Colonic mucosa (tissue), 4 donors: ENCODE measurements at regions not wholly inside any gene's neighbourhood (a gene's known extent, or its start where the extent isn't known, plus 50 kb on each side); places are given as distances from the start of the nearest gene placed in this dataset.

Experiments
- DNase-seq: peaks from one replicate; pipeline ENCODE4 v3.0.0-alpha.2; 2020
- H3K27ac ChIP-seq: fragments of 200-600 bp; one replicate; pipeline ENCODE4 v1.8.0; 2021
- H3K27me3 ChIP-seq: fragments of 200-600 bp; one replicate; pipeline ENCODE4 v1.8.0; 2021
- H3K36me3 ChIP-seq: fragments of 200-600 bp; one replicate; pipeline ENCODE4 v1.8.0; 2021
- H3K4me1 ChIP-seq: fragments of 200-600 bp; one replicate; pipeline ENCODE4 v1.8.0; 2021; ENCODE audit warnings: mild to moderate bottlenecking
- H3K4me3 ChIP-seq: fragments of 200-600 bp; one replicate; pipeline ENCODE4 v1.8.0; 2021
- H3K9ac ChIP-seq, 2 donors: one replicate each; pipeline ENCODE4 v1.7.0; 2013; ENCODE audit warnings: control low read depth in 2 of 2, low read depth in 2 of 2, low read length in 2 of 2
- H3K9me3 ChIP-seq: fragments of 200-600 bp; one replicate; pipeline ENCODE4 v1.8.0; 2021
- intact Hi-C: fragments of 100-400 bp; cut with DNase I; formaldehyde crosslinking; loops from one replicate; pipeline ENCODE4 v1.14.1; 2022
- TF ChIP-seq, protein P1 (sequence below): fragments of 200-600 bp; IDR thresholded peaks from one replicate; pipeline ENCODE4 v1.8.0; 2022; ENCODE audit warnings: antibody characterized with exemption, mild to moderate bottlenecking
- donor health status: healthy.
- donor health status: DM: no; HTN: no; CAD: no.
- donor health status: DM: no; HTN: no; CAD: no.

DNA sequence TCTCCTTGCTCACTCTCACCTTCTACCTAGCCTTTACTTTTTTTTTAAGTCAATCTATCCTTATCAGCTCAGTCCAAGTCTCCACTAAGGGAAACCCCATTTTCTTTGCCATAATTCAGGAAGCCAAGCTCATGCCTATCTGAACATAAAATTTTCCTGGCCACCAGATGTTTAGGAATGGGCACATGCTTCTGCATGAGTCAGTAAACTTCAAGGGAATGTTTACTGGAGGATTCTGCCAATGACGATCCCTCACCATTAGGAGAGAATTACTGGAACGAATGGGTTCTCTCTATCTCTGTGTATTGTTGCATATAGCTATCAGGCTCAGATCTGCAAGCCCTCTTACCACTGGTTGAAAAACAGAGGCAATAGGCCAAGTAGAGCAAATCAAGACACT, 731.7 kb upstream of the ZNF804A start:
- Histone ChIP-seq H3K27ac (no peak overlapping the region), H3K4me1 (no peaks in the 10 kb centered on the region), H3K27me3 (no peaks in the 10 kb centered on the region), H3K9ac (no peak overlapping the region), H3K4me3 (no peak overlapping the region), H3K9me3 (no peaks in the 10 kb centered on the region), H3K36me3 (no peaks in the 10 kb centered on the region)
- no peak for DNase-seq
- intact Hi-C loops: no loop called here
- TF ChIP-seq, protein P1, sequence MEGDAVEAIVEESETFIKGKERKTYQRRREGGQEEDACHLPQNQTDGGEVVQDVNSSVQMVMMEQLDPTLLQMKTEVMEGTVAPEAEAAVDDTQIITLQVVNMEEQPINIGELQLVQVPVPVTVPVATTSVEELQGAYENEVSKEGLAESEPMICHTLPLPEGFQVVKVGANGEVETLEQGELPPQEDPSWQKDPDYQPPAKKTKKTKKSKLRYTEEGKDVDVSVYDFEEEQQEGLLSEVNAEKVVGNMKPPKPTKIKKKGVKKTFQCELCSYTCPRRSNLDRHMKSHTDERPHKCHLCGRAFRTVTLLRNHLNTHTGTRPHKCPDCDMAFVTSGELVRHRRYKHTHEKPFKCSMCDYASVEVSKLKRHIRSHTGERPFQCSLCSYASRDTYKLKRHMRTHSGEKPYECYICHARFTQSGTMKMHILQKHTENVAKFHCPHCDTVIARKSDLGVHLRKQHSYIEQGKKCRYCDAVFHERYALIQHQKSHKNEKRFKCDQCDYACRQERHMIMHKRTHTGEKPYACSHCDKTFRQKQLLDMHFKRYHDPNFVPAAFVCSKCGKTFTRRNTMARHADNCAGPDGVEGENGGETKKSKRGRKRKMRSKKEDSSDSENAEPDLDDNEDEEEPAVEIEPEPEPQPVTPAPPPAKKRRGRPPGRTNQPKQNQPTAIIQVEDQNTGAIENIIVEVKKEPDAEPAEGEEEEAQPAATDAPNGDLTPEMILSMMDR: no peak

DNA sequence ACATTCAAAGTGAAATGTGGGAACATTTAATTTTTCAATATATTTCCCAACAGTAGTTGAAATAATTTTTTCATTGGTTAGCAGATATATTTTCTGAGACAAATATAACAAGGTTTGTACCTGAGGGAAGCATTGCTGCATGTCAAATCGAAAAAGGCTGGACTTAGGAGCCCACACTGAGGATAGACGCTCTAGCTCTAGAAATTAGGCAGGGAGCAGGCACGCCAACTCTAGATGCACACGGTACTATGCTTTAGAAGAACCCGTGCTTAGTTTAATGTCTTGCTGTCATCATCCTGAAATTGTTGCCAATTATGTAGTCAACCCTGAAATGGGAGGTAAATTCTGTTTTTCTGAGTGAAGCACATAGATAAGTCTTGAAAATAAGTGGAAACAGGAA, 731.1 kb upstream of the ZNF804A start:
- no peaks in the 10 kb centered on the region for H3K27me3 ChIP-seq
- TF ChIP-seq, protein P1: no peak

DNA sequence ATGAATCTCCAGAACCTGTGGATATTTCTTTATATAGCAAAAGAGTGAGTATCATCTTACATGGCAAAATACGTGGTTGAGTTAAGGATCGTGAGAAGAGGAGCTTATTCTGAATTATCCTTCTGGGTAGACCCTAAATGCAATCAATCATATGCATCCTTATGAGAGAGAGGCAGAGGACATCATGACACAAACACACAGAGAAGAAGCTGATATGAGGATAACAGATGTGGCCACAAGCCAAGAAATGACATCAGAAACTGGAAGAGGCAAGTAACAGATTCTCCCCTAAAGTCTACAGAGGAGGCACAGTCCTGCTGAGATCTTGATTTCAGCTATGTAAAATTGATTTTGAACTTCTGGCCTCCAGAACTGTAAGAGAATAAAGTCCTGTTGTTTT, 730.2 kb upstream of the ZNF804A start:
- Histone ChIP-seq H3K4me3 (no peak overlapping the region), H3K27me3 (no peaks in the 10 kb centered on the region), H3K9ac (no peak overlapping the region), H3K9me3 (no peaks in the 10 kb centered on the region), H3K4me1 (no peaks in the 10 kb centered on the region), H3K27ac (no peak overlapping the region), H3K36me3 (no peaks in the 10 kb centered on the region)
- intact Hi-C loops: no loop called here
- TF ChIP-seq, protein P1: no peak
- no peak for DNase-seq

More for the DNA sequence above, 731.1 kb upstream of the ZNF804A start:
- H3K4me3 ChIP-seq: no peak overlapping the region
- intact Hi-C loops: no loop called here
- H3K36me3 ChIP-seq: no peaks in the 10 kb centered on the region
- no peak for DNase-seq
- no peaks in the 10 kb centered on the region for H3K9me3 ChIP-seq
- no peak overlapping the region for H3K9ac ChIP-seq
- H3K4me1 ChIP-seq: no peaks in the 10 kb centered on the region
- no peak overlapping the region for H3K27ac ChIP-seq

DNA sequence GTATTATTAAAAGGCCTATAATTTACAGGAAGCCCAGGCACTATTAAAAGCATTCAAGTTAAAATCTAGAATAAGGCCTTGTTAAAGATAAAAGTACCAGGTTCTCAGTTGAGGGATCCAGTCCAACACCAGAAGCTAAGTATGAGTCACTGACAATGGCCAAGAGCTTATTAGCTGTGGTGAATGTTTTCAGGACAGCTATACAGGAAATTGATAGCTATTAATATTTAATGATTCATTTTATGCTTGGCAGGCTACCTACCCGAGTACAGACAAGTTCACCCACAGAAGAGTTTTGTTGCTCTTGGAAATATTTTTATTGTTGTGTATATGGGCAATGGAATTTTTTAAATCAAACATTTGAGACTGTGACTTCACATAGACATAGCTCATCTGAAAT, 729.6 kb upstream of the ZNF804A start:
- Histone ChIP-seq H3K27me3 (no peaks in the 10 kb centered on the region), H3K4me3 (no peak overlapping the region), H3K4me1 (no peaks in the 10 kb centered on the region), H3K27ac (no peak overlapping the region), H3K9me3 (no peaks in the 10 kb centered on the region), H3K36me3 (no peaks in the 10 kb centered on the region), H3K9ac (no peak overlapping the region)
- intact Hi-C loops: no loop called here
- DNase-seq: no peak
- TF ChIP-seq, protein P1: no peak

DNA sequence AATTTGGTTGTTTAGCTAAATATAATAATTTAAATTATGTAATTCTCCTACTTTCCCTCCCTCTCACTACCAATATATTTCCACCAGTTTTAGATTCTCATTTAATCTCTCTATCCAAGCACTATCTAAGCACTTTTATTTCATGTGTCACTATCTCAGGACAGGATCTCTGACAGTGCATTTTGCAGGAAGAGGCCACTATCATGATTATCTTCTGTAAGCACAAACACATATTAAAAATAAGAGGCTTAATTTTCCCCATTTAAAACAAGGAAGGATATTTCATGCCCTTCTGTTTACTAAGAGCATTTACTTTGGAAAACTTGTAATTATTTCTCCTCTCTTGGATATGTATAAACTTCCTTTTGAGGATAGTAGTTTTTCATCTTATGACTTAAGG, 726.2 kb upstream of the ZNF804A start:
- H3K27ac ChIP-seq: no peak overlapping the region
- no peak overlapping the region for H3K4me3 ChIP-seq
- no peaks in the 10 kb centered on the region for H3K4me1 ChIP-seq
- TF ChIP-seq, protein P1: no peak
- no peaks in the 10 kb centered on the region for H3K36me3 ChIP-seq
- H3K27me3 ChIP-seq: no peaks in the 10 kb centered on the region
- H3K9me3 ChIP-seq: no peaks in the 10 kb centered on the region
- H3K9ac ChIP-seq: no peak overlapping the region
- intact Hi-C loops: no loop called here
- no peak for DNase-seq

DNA sequence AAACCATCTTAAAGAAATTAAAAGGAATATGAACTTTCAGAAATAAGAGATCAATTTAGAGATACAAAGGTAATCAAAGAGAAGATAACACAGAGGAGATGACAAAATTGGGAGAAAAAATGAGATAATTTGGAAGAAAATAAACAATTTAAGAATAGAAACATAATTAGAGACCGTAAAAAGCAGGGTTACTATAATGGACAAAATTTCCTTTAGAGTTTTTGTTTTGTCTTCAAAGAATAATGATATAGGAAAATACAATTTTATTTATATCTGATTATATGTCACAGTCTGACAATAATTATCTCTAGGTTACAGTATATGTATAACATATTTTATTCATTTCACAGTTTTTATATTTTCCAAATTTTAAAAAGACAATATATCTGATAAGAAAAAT, 716.4 kb upstream of the ZNF804A start:
- Histone ChIP-seq H3K9me3 (no peaks in the 10 kb centered on the region), H3K27me3 (no peaks in the 10 kb centered on the region), H3K36me3 (no peaks in the 10 kb centered on the region), H3K27ac (no peak overlapping the region), H3K4me3 (no peak overlapping the region), H3K9ac (no peak overlapping the region), H3K4me1 (no peaks in the 10 kb centered on the region)
- TF ChIP-seq, protein P1: no peak
- DNase-seq: no peak
- intact Hi-C loops: no loop called here
